ENCODE measurements at regions not wholly inside any gene's neighbourhood (a gene's known extent, or its start where the extent isn't known, plus 50 kb on each side); places are given as distances from the start of the nearest gene placed in this dataset.
"Not testable (repeated sequence)": the region's sequence is repeated elsewhere in the genome, so short reads cannot be mapped to it uniquely, and the experiment has no call there.

DNA sequence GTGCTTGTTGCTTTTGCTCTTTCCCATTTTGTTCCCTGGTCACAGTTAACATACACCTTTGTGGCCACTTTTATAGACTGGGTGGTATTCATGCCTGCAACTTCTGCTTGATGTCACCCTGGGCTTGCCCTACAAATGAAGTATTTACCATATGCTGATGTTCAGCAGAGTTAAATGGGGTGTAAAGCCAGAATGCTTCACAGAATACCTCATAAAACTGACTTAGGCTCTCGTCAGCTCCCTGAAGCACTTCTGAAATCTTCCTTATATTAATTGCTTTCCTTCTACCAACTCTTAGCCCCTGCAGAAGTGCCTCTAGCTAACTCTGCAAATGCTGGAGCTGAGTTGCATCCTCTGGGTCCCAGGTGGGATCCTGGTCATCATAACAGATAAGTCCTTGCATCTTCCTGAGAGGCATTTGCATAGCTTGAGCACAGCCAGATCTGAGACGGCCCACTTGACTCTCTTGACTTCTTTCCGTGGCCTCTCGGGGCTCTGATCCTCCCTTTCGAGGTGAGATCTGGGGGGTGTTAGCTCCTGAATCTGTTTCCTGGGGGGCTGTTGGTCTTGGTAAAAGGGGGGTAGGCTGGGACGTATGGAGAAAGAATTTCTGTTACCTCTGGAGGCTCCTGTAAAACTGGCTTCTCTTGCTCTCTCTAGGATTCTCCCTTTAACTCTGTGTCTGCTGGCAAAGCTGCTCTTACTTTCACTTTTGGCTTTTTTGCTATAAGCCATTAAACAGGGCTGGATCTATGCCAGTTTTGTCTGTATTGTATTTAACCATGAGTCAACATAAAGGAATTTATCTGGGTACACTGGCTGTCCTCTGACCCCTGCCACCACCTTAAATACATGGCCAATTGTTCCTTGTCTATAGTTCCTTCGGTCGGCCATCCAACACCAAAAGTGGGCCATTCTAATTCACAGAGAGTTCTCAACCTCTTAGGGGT lies 223.0 kb upstream of the SYNCRIP start:
- Mint-ChIP-seq H3K4me1 (no peaks in the 10 kb centered on the region), H3K27me3 (ENCODE audit: low read depth, poor library complexity) (no peaks in the 10 kb centered on the region), H3K4me3 (no peak overlapping the region), H3K36me3 (ENCODE audit: low read depth) (no peaks in the 10 kb centered on the region), H3K27ac (no peak overlapping the region), H3K9me3 (peaks cover 10% of the 10 kb centered on the region)
- DNase-seq = no peak
- TF ChIP-seq, protein P1, sequence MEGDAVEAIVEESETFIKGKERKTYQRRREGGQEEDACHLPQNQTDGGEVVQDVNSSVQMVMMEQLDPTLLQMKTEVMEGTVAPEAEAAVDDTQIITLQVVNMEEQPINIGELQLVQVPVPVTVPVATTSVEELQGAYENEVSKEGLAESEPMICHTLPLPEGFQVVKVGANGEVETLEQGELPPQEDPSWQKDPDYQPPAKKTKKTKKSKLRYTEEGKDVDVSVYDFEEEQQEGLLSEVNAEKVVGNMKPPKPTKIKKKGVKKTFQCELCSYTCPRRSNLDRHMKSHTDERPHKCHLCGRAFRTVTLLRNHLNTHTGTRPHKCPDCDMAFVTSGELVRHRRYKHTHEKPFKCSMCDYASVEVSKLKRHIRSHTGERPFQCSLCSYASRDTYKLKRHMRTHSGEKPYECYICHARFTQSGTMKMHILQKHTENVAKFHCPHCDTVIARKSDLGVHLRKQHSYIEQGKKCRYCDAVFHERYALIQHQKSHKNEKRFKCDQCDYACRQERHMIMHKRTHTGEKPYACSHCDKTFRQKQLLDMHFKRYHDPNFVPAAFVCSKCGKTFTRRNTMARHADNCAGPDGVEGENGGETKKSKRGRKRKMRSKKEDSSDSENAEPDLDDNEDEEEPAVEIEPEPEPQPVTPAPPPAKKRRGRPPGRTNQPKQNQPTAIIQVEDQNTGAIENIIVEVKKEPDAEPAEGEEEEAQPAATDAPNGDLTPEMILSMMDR (IDR thresholded peaks at IDR 0.05) = no peak

DNA sequence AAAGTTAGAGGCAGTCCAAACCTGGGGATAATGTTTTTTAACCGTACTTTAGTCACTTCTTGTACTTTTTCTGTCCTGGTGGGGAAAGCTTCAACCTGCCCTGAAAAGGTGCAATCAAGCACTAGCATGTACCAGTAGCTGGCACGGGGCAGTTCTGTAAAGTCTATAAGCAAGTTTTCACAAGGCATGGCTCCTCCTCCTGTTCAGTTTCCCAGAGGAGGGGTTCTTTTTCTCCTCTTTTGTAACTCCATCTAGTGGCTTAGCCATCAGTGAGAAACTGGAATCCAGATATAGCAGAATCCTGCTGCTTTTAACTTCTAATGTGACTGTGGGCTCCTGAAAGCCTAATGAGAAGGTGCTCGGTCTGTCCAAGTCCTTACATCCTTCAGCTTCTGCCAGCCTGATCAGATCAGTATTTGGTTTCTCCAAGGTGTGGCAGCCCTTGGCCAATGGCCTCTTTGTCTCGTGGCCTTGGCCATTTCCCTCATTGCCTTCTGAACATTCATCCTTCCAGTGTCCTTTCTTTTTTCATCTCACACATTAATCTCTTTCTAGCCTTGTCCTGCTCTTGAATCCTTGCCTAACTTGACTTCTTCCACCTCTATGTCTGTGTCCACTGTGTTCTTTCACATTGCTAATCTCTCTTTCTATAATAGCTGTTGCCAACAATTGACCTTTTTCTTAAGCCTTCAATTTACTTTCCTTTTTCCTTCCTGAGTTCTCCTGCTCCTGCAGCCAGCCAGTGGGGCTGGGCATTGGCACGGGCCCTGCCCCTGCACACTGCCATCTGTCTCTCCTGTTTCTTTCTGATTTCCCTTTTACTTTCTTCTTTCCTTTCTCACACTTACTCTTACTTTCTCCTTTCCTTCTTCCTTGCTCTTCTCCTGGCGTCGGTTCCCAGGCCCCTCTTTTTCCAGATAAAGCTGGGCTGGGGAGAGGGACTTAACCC lies 222.0 kb upstream of the SYNCRIP start:
- Mint-ChIP-seq H3K4me3 (no peak overlapping the region), H3K4me1 (no peaks in the 10 kb centered on the region), H3K27ac (no peak overlapping the region), H3K9me3 (peaks cover 20% of the 10 kb centered on the region), H3K27me3 (ENCODE audit: low read depth, poor library complexity) (no peaks in the 10 kb centered on the region), H3K36me3 (ENCODE audit: low read depth) (no peaks in the 10 kb centered on the region)
- no peak for DNase-seq
- TF ChIP-seq, protein P1 (IDR thresholded peaks at IDR 0.05) = no peak

GRCh38 chr6:85856235-85856634 lies 213.5 kb upstream of the SYNCRIP start:
- Mint-ChIP-seq H3K27me3 (ENCODE audit: low read depth, poor library complexity) (no peaks in the 10 kb centered on the region), H3K9me3 (peaks cover 36% of the 10 kb centered on the region), H3K4me3 (no peak overlapping the region), H3K27ac (no peak overlapping the region), H3K4me1 (no peaks in the 10 kb centered on the region), H3K36me3 (ENCODE audit: low read depth) (no peaks in the 10 kb centered on the region)
- TF ChIP-seq, protein P1 (IDR thresholded peaks at IDR 0.05) = no peak
- DNase-seq = no peak

DNA sequence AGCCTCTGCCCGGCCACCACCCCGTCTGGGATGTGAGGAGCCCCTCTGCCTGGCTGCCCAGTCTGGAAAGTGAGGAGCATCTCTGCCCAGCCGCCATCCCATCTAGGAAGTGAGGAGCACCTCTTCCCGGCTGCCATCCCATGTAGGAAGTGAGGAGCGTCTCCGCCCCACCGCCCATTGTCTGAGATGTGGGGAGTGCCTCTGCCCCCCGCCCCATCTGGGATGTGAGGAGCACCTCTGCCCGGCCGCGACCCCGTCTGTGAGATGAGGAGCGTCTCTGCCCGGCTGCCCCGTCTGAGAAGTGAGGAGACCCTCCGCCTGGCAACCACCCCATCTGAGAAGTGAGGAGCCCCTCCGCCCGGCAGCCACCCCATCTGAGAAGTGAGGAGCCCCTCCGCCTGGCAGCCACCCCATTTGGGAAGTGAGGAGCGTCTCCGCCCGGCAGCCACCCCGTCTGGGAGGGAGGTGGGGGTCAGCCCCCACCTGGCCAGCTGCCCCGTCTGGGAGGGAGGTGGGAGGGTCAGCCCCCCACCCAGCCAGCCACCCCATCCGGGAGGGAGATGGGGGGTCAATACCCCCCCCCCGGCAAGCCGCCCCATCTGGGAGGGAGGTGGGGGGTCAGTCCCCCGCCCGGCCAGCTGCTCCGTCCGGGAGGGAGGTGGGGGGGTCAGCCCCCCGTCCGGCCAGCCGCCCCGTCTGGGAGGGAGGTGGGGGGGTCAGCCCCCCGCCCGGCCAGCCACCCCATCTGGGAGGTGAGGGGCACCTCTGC lies 195.8 kb upstream of the SYNCRIP start:
- DNase-seq; H3K4me3 Mint-ChIP-seq; H3K27ac Mint-ChIP-seq; H3K36me3 Mint-ChIP-seq (ENCODE audit: low read depth); H3K4me1 Mint-ChIP-seq; H3K27me3 Mint-ChIP-seq (ENCODE audit: low read depth, poor library complexity): not testable (repeated sequence)
- peaks cover 72% of the 10 kb centered on the region for H3K9me3 Mint-ChIP-seq

DNA sequence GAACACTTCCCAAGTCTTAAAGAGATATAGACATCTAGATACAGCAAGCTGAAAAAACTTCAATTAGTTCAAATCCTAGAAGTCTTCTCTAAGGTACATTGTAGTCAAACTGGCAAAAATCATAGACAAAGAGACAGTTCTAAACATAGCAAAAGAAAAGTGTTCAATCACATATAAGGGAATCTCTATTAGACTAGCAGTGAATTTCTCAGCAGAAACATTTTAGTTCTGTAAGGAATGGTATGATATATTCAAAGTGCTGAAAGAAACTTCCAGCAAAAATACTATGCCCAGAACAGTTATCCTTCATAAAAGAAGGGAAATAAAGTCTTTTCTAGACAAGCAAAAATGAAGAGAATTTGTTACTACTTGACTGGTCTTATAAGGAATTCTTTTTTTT lies 186.3 kb upstream of the SYNCRIP start:
- peaks cover 62% of the 10 kb centered on the region for H3K9me3 Mint-ChIP-seq

More for the DNA sequence above, 186.3 kb upstream of the SYNCRIP start:
- no peak overlapping the region for H3K27ac Mint-ChIP-seq
- no peaks in the 10 kb centered on the region for H3K36me3 Mint-ChIP-seq (ENCODE audit: low read depth)
- no peaks in the 10 kb centered on the region for H3K4me1 Mint-ChIP-seq
- no peak overlapping the region for H3K4me3 Mint-ChIP-seq
- TF ChIP-seq, protein P1 (IDR thresholded peaks at IDR 0.05) = no peak
- H3K27me3 Mint-ChIP-seq (ENCODE audit: low read depth, poor library complexity) = no peaks in the 10 kb centered on the region
- DNase-seq = no peak
